ENCODE measurements at regions not wholly inside any gene's neighbourhood (a gene's known extent, or its start where the extent isn't known, plus 50 kb on each side); places are given as distances from the start of the nearest gene placed in this dataset.

GRCh38 chr12:115322275-115322674, 638.3 kb upstream of the TBX3 start:
- TF ChIP-seq CTCF (IDR thresholded peaks at IDR 0.05; ENCODE audit: poor library complexity, severe bottlenecking) (no peak), REST (IDR thresholded peaks at IDR 0.05; ENCODE audit: borderline replicate concordance) (no peak), EZH2 (IDR thresholded peaks at IDR 0.05; ENCODE audit: borderline replicate concordance, insufficient read depth, low read length, poor library complexity, severe bottlenecking) (no peak), TAF1 (IDR thresholded peaks at IDR 0.05; ENCODE audit: low read depth) (no peak), EP300 (conservative IDR thresholded peaks at IDR 0.05; ENCODE audit: poor library complexity, severe bottlenecking) (no peak)
